OCI-LY1 (cell line): ENCODE measurements at regions not wholly inside any gene's neighbourhood (a gene's known extent, or its start where the extent isn't known, plus 50 kb on each side); places are given as distances from the start of the nearest gene placed in this dataset.

Source experiments
- H2AFZ ChIP-seq: fragments of 200-600 bp; sonication (generic), shearing (Covaris generic); 2 replicates; pipeline ENCODE4 v1.6.0; 2014; ENCODE audit warnings: antibody characterized with exemption, mild to moderate bottlenecking, low read length
- H3F3A ChIP-seq: fragments of 200-600 bp; sonication (generic), shearing (Covaris generic); 2 replicates; pipeline ENCODE4 v1.6.0; 2014; ENCODE audit warnings: mild to moderate bottlenecking, antibody characterized with exemption, low read length, moderate library complexity; ENCODE audit not compliant: insufficient read depth
- H3K27ac ChIP-seq: fragments of 200-600 bp; sonication (generic); 2 replicates; pipeline ENCODE4 v1.5.1; 2014; ENCODE audit warnings: low read length, mixed run types, mild to moderate bottlenecking, low read depth; ENCODE audit not compliant: poor library complexity, severe bottlenecking
- H3K27me3 ChIP-seq: fragments of 200-600 bp; sonication (generic); 2 replicates; pipeline ENCODE4 v1.6.0; 2014; ENCODE audit warnings: antibody characterized with exemption, mild to moderate bottlenecking, low read length, moderate library complexity; ENCODE audit not compliant: insufficient read depth
- H3K36me3 ChIP-seq: fragments of 200-600 bp; sonication (generic); 2 replicates; pipeline ENCODE4 v1.6.1; 2014; ENCODE audit warnings: mild to moderate bottlenecking, antibody characterized with exemption, low read length, moderate library complexity, mixed read lengths; ENCODE audit not compliant: insufficient read depth
- H3K4me1 ChIP-seq: fragments of 200-600 bp; sonication (generic); 2 replicates; pipeline ENCODE4 v1.5.1; 2014; ENCODE audit warnings: mild to moderate bottlenecking, low read length, moderate library complexity; ENCODE audit not compliant: insufficient read depth, severe bottlenecking
- H3K4me2 ChIP-seq: fragments of 200-600 bp; sonication (generic), shearing (Covaris generic); 2 replicates; pipeline ENCODE4 v1.6.1; 2014; ENCODE audit warnings: low read length
- H3K4me3 ChIP-seq: fragments of 200-600 bp; sonication (generic); 2 replicates; pipeline ENCODE4 v1.5.1; 2014; ENCODE audit warnings: low read length, low read depth, mild to moderate bottlenecking, mixed read lengths; ENCODE audit not compliant: poor library complexity, severe bottlenecking
- H3K79me2 ChIP-seq: fragments of 200-600 bp; shearing (Covaris generic); 2 replicates; pipeline ENCODE4 v1.6.1; 2016; ENCODE audit warnings: mixed run types, low read length, mixed read lengths; ENCODE audit not compliant: insufficient read depth
- H3K9ac ChIP-seq: fragments of 200-600 bp; sonication (generic), shearing (Covaris generic); 2 replicates; pipeline ENCODE4 v1.6.1; 2014; ENCODE audit warnings: mild to moderate bottlenecking, low read length, mixed read lengths
- H3K9me2 ChIP-seq: fragments of 200-600 bp; sonication (generic), shearing (Covaris generic); 2 replicates; pipeline ENCODE4 v1.6.1; 2014; ENCODE audit warnings: low read depth, mild to moderate bottlenecking, low read length, mixed read lengths
- H3K9me3 ChIP-seq: fragments of 200-600 bp; shearing (Covaris generic); 2 replicates; pipeline ENCODE4 v1.6.1; 2014; ENCODE audit warnings: low read length, mixed read lengths
- H4K20me1 ChIP-seq: fragments of 200-600 bp; sonication (generic), shearing (Covaris generic); 2 replicates; pipeline ENCODE4 v1.6.0; 2016; ENCODE audit warnings: mild to moderate bottlenecking, low read length; ENCODE audit not compliant: insufficient read depth
- CTCF ChIP-seq: fragments of 200-600 bp; sonication (generic), shearing (Covaris generic); IDR thresholded peaks from 2 replicates; pipeline ENCODE4 v1.5.1; 2017; ENCODE audit warnings: mild to moderate bottlenecking, antibody characterized with exemption, low read length, moderate library complexity, mixed read lengths
- EZH2 ChIP-seq: fragments of 200-600 bp; sonication (generic), shearing (Covaris generic); IDR thresholded peaks from 2 replicates; pipeline ENCODE4 v1.8.0; 2017; ENCODE audit warnings: borderline replicate concordance, mixed run types, mild to moderate bottlenecking, antibody characterized with exemption, low read length, moderate library complexity, mixed read lengths

- H4K20me1 ChIP-seq, result no peaks in the 10 kb centered on the region
- H3F3A ChIP-seq, result no peaks in the 10 kb centered on the region
- TF ChIP-seq CTCF (no peak), EZH2 (no peak)
- H3K9me3 ChIP-seq, result no peaks in the 10 kb centered on the region
- no peaks in the 10 kb centered on the region for H3K9me2 ChIP-seq
- no peak overlapping the region for H3K27ac ChIP-seq
- H3K9ac ChIP-seq, result no peak overlapping the region
- H3K79me2 ChIP-seq, result no peaks in the 10 kb centered on the region
- H3K36me3 ChIP-seq, result no peaks in the 10 kb centered on the region
- no peaks in the 10 kb centered on the region for H3K4me1 ChIP-seq
- H3K27me3 ChIP-seq, result no peaks in the 10 kb centered on the region
- H3K4me2 ChIP-seq, result no peak overlapping the region
- H2AFZ ChIP-seq, result no peak overlapping the region
- H3K4me3 ChIP-seq, result no peak overlapping the region
Measured at GRCh38 chr13:107023335-107023734, 455.4 kb upstream of the ARGLU1 start.

DNA sequence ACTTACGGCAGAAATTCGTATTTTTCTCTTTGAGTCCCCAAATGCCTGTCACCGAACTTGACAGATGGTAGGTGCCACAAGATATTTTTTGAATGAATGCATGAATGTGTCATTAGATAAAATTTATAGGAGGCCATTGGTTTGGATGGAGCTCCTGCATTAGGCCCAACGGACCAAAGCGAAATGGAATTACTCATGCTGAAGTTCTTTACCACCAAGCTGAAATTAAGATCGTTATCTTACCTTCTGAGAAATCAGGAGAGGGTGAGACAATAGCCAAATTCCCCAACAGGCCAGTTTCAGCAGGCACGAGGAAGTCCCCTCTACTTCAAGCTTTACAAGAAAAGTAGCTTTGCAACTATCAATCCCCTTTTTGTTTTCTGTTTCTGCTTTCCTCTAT is 452.5 kb upstream of the ARGLU1 start:
- H3K27ac ChIP-seq, result no peak overlapping the region
- no peak overlapping the region for H3K4me3 ChIP-seq
- no peak overlapping the region for H3K4me2 ChIP-seq
- no peaks in the 10 kb centered on the region for H3K9me3 ChIP-seq
- H3K9ac ChIP-seq, result no peak overlapping the region
- no peaks in the 10 kb centered on the region for H3K27me3 ChIP-seq
- no peaks in the 10 kb centered on the region for H3K79me2 ChIP-seq
- H3F3A ChIP-seq, result no peaks in the 10 kb centered on the region
- H3K4me1 ChIP-seq, result no peaks in the 10 kb centered on the region
- no peaks in the 10 kb centered on the region for H4K20me1 ChIP-seq
- no peaks in the 10 kb centered on the region for H3K9me2 ChIP-seq
- no peaks in the 10 kb centered on the region for H3K36me3 ChIP-seq
- no peak overlapping the region for H2AFZ ChIP-seq
- TF ChIP-seq CTCF, result no peak
- no peak for TF ChIP-seq EZH2

- Histone ChIP-seq H3K9me2 (no peaks in the 10 kb centered on the region), H3K4me3 (no peak overlapping the region), H3K27ac (no peak overlapping the region), H4K20me1 (no peaks in the 10 kb centered on the region), H3K4me2 (no peak overlapping the region), H3F3A (no peaks in the 10 kb centered on the region), H3K27me3 (no peaks in the 10 kb centered on the region), H3K79me2 (no peaks in the 10 kb centered on the region), H3K36me3 (no peaks in the 10 kb centered on the region), H3K9me3 (no peaks in the 10 kb centered on the region), H2AFZ (no peak overlapping the region), H3K4me1 (no peaks in the 10 kb centered on the region), H3K9ac (no peak overlapping the region)
- TF ChIP-seq CTCF, result no peak
- TF ChIP-seq EZH2, result no peak
Measured at GRCh38 chr13:107018285-107018684, 450.3 kb upstream of the ARGLU1 start.
